ENCODE measurements at regions not wholly inside any gene's neighbourhood (a gene's known extent, or its start where the extent isn't known, plus 50 kb on each side); places are given as distances from the start of the nearest gene placed in this dataset.

- Mint-ChIP-seq H3K4me3 (no peak overlapping the region), H3K4me1 (peaks cover 38% of the 10 kb centered on the region), H3K27ac (no peak overlapping the region), H3K27me3 (ENCODE audit: low read depth) (peaks cover 6% of the 10 kb centered on the region), H3K36me3 (no peaks in the 10 kb centered on the region), H3K9me3 (peaks cover 4% of the 10 kb centered on the region)
- DNase-seq (ENCODE audit: low spot score in 2 of 2, unreplicated experiment in 2 of 2) = no peak
- TF ChIP-seq CTCF (IDR thresholded peaks at IDR 0.05; ENCODE audit: unreplicated experiment) = no peak
Observed at GRCh38 chr13:106352850-106353249, 182.6 kb downstream of the EFNB2 start.

- Mint-ChIP-seq H3K9me3 (peaks cover 4% of the 10 kb centered on the region), H3K4me1 (peaks cover 34% of the 10 kb centered on the region), H3K36me3 (no peaks in the 10 kb centered on the region), H3K27me3 (ENCODE audit: low read depth) (peaks cover 6% of the 10 kb centered on the region), H3K27ac (no peak overlapping the region), H3K4me3 (no peak overlapping the region)
- no peak for TF ChIP-seq CTCF (IDR thresholded peaks at IDR 0.05; ENCODE audit: unreplicated experiment)
- DNase-seq (ENCODE audit: low spot score in 2 of 2, unreplicated experiment in 2 of 2) = no peak
Observed at GRCh38 chr13:106351251-106351650, 184.2 kb downstream of the EFNB2 start.

GRCh38 chr13:106350208-106350607 lies 185.3 kb downstream of the EFNB2 start:
- Mint-ChIP-seq H3K27me3 (ENCODE audit: low read depth) (peaks cover 6% of the 10 kb centered on the region), H3K36me3 (no peaks in the 10 kb centered on the region), H3K27ac (no peak overlapping the region), H3K4me1 (peaks cover 34% of the 10 kb centered on the region), H3K4me3 (no peak overlapping the region), H3K9me3 (peaks cover 4% of the 10 kb centered on the region)
- no peak for DNase-seq (ENCODE audit: low spot score in 2 of 2, unreplicated experiment in 2 of 2)
- TF ChIP-seq CTCF (IDR thresholded peaks at IDR 0.05; ENCODE audit: unreplicated experiment) = no peak

GRCh38 chr13:106349080-106349931 lies 186.2 kb downstream of the EFNB2 start:
- TF ChIP-seq CTCF (IDR thresholded peaks at IDR 0.05; ENCODE audit: unreplicated experiment) = no peak
- H3K9me3 Mint-ChIP-seq = peaks cover 4% of the 10 kb centered on the region
- peaks cover 6% of the 10 kb centered on the region for H3K27me3 Mint-ChIP-seq (ENCODE audit: low read depth)
- H3K36me3 Mint-ChIP-seq = no peaks in the 10 kb centered on the region
- peaks cover 38% of the 10 kb centered on the region for H3K4me1 Mint-ChIP-seq
- peak overlapping the region; percentile 72 for H3K4me3 Mint-ChIP-seq
- DNase-seq (ENCODE audit: low spot score in 2 of 2, unreplicated experiment in 2 of 2) = peak in 1 of 2 experiments; percentile 53
- H3K27ac Mint-ChIP-seq = peak overlapping the region; percentile 72

GRCh38 chr13:106348075-106348840 lies 187.2 kb downstream of the EFNB2 start:
- no peak for TF ChIP-seq CTCF (IDR thresholded peaks at IDR 0.05; ENCODE audit: unreplicated experiment)
- H3K27me3 Mint-ChIP-seq (ENCODE audit: low read depth) = peaks cover 6% of the 10 kb centered on the region
- no peaks in the 10 kb centered on the region for H3K36me3 Mint-ChIP-seq
- H3K9me3 Mint-ChIP-seq = no peaks in the 10 kb centered on the region
- peaks cover 48% of the 10 kb centered on the region for H3K4me1 Mint-ChIP-seq
- peak overlapping the region; percentile 72 for H3K4me3 Mint-ChIP-seq
- peak overlapping the region; percentile 43 for H3K27ac Mint-ChIP-seq
- no peak for DNase-seq (ENCODE audit: low spot score in 2 of 2, unreplicated experiment in 2 of 2)
